ENCODE measurements at regions not wholly inside any gene's neighbourhood (a gene's known extent, or its start where the extent isn't known, plus 50 kb on each side); places are given as distances from the start of the nearest gene placed in this dataset.
A peak's percentile ranks its signal among the peaks of the same experiment; 100 is the strongest.
"Not testable (repeated sequence)": the region's sequence is repeated elsewhere in the genome, so short reads cannot be mapped to it uniquely, and the experiment has no call there.

DNA sequence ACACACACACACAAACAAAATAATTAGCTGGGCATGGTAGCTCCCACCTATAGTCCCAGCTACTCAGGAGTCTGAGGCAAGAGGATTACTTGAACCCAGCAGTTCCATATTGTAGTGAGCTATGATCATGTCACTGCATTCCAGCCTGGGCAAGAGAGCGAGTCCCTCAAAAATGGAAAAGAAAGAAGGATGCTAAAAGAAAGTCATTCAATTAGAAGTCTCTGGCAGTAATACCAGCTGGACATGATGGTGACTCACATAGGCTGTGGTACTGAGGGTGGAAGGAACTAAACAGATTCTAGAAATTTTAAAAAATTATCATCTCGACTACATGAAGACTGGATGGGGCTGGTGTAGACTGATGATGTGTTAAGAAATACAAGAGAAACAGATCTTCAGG is 385.3 kb downstream of the ETV1 start:
- TF ChIP-seq CTCF (IDR thresholded peaks at IDR 0.05; ENCODE audit: low read length, missing control alignments), result no peak
- no peak overlapping the region for H3K4me3 ChIP-seq (replicated peaks; ENCODE audit: low read depth, low read length)
- DNase-seq (ENCODE audit: low read depth), result no peak

DNA sequence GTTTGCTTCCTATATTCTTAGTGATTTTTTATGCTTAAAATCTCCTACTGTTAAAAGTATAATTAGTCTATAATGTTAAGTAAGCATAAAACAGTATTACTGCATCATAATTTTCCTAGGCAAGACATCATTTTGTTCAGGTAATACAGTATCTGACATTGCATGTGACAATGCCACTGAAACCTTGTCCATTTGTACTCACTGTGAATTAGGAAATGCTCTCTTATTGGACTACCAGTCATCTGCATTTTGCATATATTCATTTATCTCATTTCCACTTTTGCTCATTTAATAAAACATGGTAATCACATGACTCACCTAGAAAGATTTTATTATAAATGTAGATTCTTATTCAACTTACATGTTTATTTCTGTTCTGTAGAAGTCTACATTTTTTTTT is 379.1 kb downstream of the ETV1 start:
- TF ChIP-seq CTCF (IDR thresholded peaks at IDR 0.05; ENCODE audit: low read length, missing control alignments), result no peak
- no peak for DNase-seq (ENCODE audit: low read depth)
- no peak overlapping the region for H3K4me3 ChIP-seq (replicated peaks; ENCODE audit: low read depth, low read length)

DNA sequence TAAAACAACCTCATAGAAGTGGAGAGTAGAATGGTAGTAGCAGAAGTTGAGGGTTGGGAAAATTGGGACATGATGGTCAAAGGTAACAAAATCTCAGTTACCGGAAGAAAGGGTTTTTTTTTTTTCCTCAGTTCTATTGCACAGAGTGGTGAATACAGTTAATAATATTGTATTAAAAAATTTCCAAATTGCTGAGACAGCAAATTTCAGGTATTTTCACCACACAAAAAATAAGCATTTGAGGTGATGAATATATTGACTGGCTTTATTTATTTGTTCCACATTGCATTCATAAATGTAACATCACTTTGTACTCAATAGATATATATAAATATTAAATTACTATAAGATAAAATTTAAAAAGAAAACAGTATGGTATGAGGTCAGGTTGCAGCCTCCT is 373.8 kb downstream of the ETV1 start:
- no peak for DNase-seq (ENCODE audit: low read depth)
- H3K4me3 ChIP-seq (replicated peaks; ENCODE audit: low read depth, low read length), result no peak overlapping the region
- no peak for TF ChIP-seq CTCF (IDR thresholded peaks at IDR 0.05; ENCODE audit: low read length, missing control alignments)

- H3K4me3 ChIP-seq (replicated peaks; ENCODE audit: low read depth, low read length), result no peak overlapping the region
- TF ChIP-seq CTCF (IDR thresholded peaks at IDR 0.05; ENCODE audit: low read length, missing control alignments), result no peak
- no peak for DNase-seq (ENCODE audit: low read depth)
These were observed 362.0 kb downstream of the ETV1 start for GRCh38 chr7:13627455-13627854.

DNA sequence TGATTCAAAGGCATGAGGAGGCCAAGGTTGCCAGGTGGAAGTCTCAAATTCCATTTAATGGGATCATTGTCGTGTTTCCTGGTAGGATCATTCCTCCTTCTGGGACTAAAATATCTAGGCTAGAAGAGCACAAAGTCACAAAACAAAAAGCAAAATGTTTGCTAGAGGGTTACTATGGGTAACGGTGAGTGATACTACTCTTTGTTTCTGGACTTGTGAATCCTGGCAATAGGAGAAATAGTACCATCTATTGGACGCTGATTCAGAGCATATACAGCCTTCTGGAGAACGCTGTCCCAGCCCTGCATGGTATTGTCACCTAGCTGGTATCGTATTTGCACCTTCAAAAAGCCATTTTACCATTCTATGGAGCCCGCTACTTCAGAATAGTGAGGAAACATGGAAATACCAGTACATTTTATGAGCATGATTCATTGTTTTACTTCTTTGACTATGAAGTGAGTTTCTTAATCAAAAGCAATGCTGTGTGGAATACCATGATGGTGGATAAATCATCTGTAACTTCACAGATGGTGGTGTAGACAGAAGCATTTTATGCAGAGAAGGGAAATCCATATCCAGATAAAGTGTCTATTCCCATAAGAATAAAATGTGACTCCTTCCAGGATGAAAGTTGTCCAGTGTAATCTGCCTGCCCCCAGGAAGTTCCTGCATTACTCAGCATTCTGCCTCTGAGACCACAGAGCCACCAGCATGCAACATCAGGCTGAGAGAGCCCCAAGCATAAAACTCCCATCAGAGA is 361.0 kb downstream of the ETV1 start:
- no peak overlapping the region for H3K4me3 ChIP-seq (replicated peaks; ENCODE audit: low read depth, low read length)
- TF ChIP-seq CTCF (IDR thresholded peaks at IDR 0.05; ENCODE audit: low read length, missing control alignments), result no peak
- peak; percentile 52 for DNase-seq (ENCODE audit: low read depth)

DNA sequence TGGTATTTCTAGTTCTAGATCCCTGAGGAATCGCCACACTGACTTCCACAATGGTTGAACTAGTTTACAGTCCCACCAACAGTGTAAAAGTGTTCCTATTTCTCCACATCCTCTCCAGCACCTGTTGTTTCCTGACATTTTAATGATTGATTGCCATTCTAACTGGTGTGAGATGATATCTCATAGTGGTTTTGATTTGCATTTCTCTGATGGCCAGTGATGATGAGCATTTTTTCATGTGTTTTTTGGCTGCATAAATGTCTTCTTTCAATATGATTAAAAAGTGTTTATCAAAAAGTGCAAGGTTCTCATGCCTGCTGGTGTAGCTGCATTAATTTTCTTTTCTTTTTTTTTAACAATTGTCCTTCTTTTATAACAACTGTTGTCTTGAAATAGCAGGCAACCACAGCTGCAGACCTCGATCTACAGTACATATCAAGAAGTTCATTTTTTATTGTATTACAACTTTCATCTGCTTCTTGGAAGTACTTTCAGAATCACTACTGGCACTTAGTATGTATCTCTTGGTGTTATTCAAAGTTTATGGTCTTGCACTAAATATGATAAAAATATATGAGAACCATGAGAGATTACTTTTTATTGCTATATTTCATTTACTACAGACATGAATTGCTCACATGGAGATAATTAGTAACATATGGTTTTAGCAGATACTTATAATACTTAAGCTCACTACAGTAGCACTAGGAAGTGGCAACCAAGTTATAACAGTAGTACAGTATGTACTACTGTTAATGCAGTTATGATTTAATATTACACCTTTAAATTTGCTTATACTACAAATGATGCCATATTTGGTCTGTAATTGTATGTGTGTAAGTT is 358.0 kb downstream of the ETV1 start:
- not testable (repeated sequence) for DNase-seq (ENCODE audit: low read depth)

DNA sequence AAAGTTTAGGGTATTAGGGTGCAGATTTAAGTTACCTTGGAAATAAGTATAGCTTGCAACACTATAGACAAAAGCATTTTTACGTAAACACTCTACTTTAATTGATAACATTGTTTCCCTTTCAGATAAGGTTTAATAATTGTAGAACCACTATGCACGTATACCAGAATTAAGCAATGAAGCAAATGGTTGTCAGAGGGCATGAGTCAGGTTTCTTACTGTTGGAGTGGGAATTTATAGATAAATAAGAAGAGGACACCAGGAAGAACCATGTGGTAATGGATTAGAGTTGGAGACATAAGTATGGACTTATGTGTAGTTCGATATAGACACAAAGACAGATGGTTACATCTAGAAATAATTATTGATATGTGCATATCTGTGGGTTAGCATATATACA is 355.6 kb downstream of the ETV1 start:
- no peak overlapping the region for H3K4me3 ChIP-seq (replicated peaks; ENCODE audit: low read depth, low read length)
- peak; percentile 66 for DNase-seq (ENCODE audit: low read depth)
- no peak for TF ChIP-seq CTCF (IDR thresholded peaks at IDR 0.05; ENCODE audit: low read length, missing control alignments)

More for the DNA sequence above, 358.0 kb downstream of the ETV1 start:
- not testable (repeated sequence) for H3K4me3 ChIP-seq (replicated peaks; ENCODE audit: low read depth, low read length)
